ENCODE measurements at regions not wholly inside any gene's neighbourhood (a gene's known extent, or its start where the extent isn't known, plus 50 kb on each side); places are given as distances from the start of the nearest gene placed in this dataset.

GRCh38 chr15:66843581-66843980 lies 141.5 kb downstream of the SMAD6 start:
- ChIA-PET POLR2A (no interaction called here), CTCF (interaction anchor here (1.0 kb wide), 1 partner anchor 228 kb away, joined by 3 read pairs; no protein-coding TSS in a partner anchor)
- H3K4me3 Mint-ChIP-seq, result no peak overlapping the region
- peaks cover 4% of the 10 kb centered on the region for H3K4me1 Mint-ChIP-seq
- no peak for DNase-seq
- peaks cover 49% of the 10 kb centered on the region for H3K27me3 Mint-ChIP-seq
- H3K9me3 Mint-ChIP-seq, result no peaks in the 10 kb centered on the region
- H3K27ac Mint-ChIP-seq, result no peak overlapping the region
- H3K36me3 Mint-ChIP-seq (ENCODE audit: low read depth), result no peaks in the 10 kb centered on the region

- H3K4me1 Mint-ChIP-seq, result peaks cover 4% of the 10 kb centered on the region
- CTCF ChIA-PET, result interaction anchor here (1.0 kb wide), 1 partner anchor 229 kb away, joined by 3 read pairs; no protein-coding TSS in a partner anchor
- H3K36me3 Mint-ChIP-seq (ENCODE audit: low read depth), result no peaks in the 10 kb centered on the region
- POLR2A ChIA-PET, result no interaction called here
- H3K9me3 Mint-ChIP-seq, result no peaks in the 10 kb centered on the region
- no peak overlapping the region for H3K4me3 Mint-ChIP-seq
- no peak overlapping the region for H3K27ac Mint-ChIP-seq
- DNase-seq, result no peak
- H3K27me3 Mint-ChIP-seq, result peaks cover 49% of the 10 kb centered on the region
Observed at GRCh38 chr15:66844041-66844746, 142.2 kb downstream of the SMAD6 start.

- H3K4me3 Mint-ChIP-seq, result no peak overlapping the region
- CTCF ChIA-PET, result interaction anchor here (1.0 kb wide), 1 partner anchor 229 kb away, joined by 3 read pairs; no protein-coding TSS in a partner anchor
- H3K27me3 Mint-ChIP-seq, result peaks cover 47% of the 10 kb centered on the region
Observed at GRCh38 chr15:66844747-66845145, 142.7 kb downstream of the SMAD6 start.

GRCh38 chr15:66845266-66845785 lies 143.3 kb downstream of the SMAD6 start:
- Mint-ChIP-seq H3K27ac (no peak overlapping the region), H3K36me3 (ENCODE audit: low read depth) (no peaks in the 10 kb centered on the region), H3K9me3 (no peaks in the 10 kb centered on the region), H3K4me1 (peaks cover 4% of the 10 kb centered on the region), H3K4me3 (no peak overlapping the region), H3K27me3 (peaks cover 46% of the 10 kb centered on the region)
- DNase-seq, result no peak
- ChIA-PET POLR2A (no interaction called here), CTCF (no interaction called here)

More at GRCh38 chr15:66844747-66845145, 142.7 kb downstream of the SMAD6 start:
- POLR2A ChIA-PET, result no interaction called here
- Mint-ChIP-seq H3K36me3 (ENCODE audit: low read depth) (no peaks in the 10 kb centered on the region), H3K27ac (no peak overlapping the region), H3K4me1 (peaks cover 4% of the 10 kb centered on the region), H3K9me3 (no peaks in the 10 kb centered on the region)
- no peak for DNase-seq

- Mint-ChIP-seq H3K27me3 (peaks cover 41% of the 10 kb centered on the region), H3K36me3 (ENCODE audit: low read depth) (no peaks in the 10 kb centered on the region), H3K9me3 (no peaks in the 10 kb centered on the region), H3K27ac (no peak overlapping the region), H3K4me1 (peaks cover 6% of the 10 kb centered on the region), H3K4me3 (no peak overlapping the region)
- CTCF ChIA-PET, result interaction anchor here (2.2 kb wide), 1 partner anchor 243 kb away, joined by 5 read pairs; no protein-coding TSS in a partner anchor
- DNase-seq, result no peak
- POLR2A ChIA-PET, result no interaction called here
Observed at GRCh38 chr15:66846031-66846430, 144.0 kb downstream of the SMAD6 start.

GRCh38 chr15:66846811-66847210 lies 144.8 kb downstream of the SMAD6 start:
- no peak for DNase-seq
- peaks cover 10% of the 10 kb centered on the region for H3K4me1 Mint-ChIP-seq
- ChIA-PET POLR2A (no interaction called here), CTCF (interaction anchor here (2.2 kb wide), 1 partner anchor 244 kb away, joined by 5 read pairs; no protein-coding TSS in a partner anchor)
- peaks cover 33% of the 10 kb centered on the region for H3K27me3 Mint-ChIP-seq
- H3K27ac Mint-ChIP-seq, result no peak overlapping the region
- H3K9me3 Mint-ChIP-seq, result no peaks in the 10 kb centered on the region
- no peaks in the 10 kb centered on the region for H3K36me3 Mint-ChIP-seq (ENCODE audit: low read depth)
- H3K4me3 Mint-ChIP-seq, result no peak overlapping the region

GRCh38 chr15:66847565-66847991 lies 145.5 kb downstream of the SMAD6 start:
- H3K27me3 Mint-ChIP-seq, result peaks cover 32% of the 10 kb centered on the region
- POLR2A ChIA-PET, result no interaction called here
- H3K27ac Mint-ChIP-seq, result no peak overlapping the region
- no peaks in the 10 kb centered on the region for H3K36me3 Mint-ChIP-seq (ENCODE audit: low read depth)
- DNase-seq, result no peak
- H3K9me3 Mint-ChIP-seq, result no peaks in the 10 kb centered on the region
- CTCF ChIA-PET, result interaction anchor here (2.2 kb wide), 1 partner anchor 245 kb away, joined by 5 read pairs; no protein-coding TSS in a partner anchor
- no peak overlapping the region for H3K4me3 Mint-ChIP-seq
- H3K4me1 Mint-ChIP-seq, result peaks cover 9% of the 10 kb centered on the region

GRCh38 chr15:66848116-66848515 lies 146.1 kb downstream of the SMAD6 start:
- ChIA-PET CTCF (interaction anchor here (2.2 kb wide), 1 partner anchor 245 kb away, joined by 5 read pairs; no protein-coding TSS in a partner anchor), POLR2A (no interaction called here)
- Mint-ChIP-seq H3K9me3 (no peaks in the 10 kb centered on the region), H3K4me1 (peaks cover 9% of the 10 kb centered on the region), H3K27ac (no peak overlapping the region), H3K36me3 (ENCODE audit: low read depth) (no peaks in the 10 kb centered on the region), H3K27me3 (peaks cover 30% of the 10 kb centered on the region), H3K4me3 (no peak overlapping the region)
- no peak for DNase-seq

- POLR2A ChIA-PET, result no interaction called here
Observed at GRCh38 chr15:66848686-66849392, 146.8 kb downstream of the SMAD6 start.

GRCh38 chr15:66849393-66849745 lies 147.3 kb downstream of the SMAD6 start:
- Mint-ChIP-seq H3K27ac (no peak overlapping the region), H3K27me3 (peaks cover 18% of the 10 kb centered on the region), H3K4me3 (no peak overlapping the region), H3K36me3 (ENCODE audit: low read depth) (no peaks in the 10 kb centered on the region), H3K4me1 (peaks cover 8% of the 10 kb centered on the region), H3K9me3 (no peaks in the 10 kb centered on the region)
- ChIA-PET CTCF (no interaction called here), POLR2A (no interaction called here)
- no peak for DNase-seq

More at GRCh38 chr15:66848686-66849392, 146.8 kb downstream of the SMAD6 start:
- CTCF ChIA-PET, result no interaction called here
- Mint-ChIP-seq H3K27ac (no peak overlapping the region), H3K27me3 (peaks cover 23% of the 10 kb centered on the region), H3K4me1 (peaks cover 8% of the 10 kb centered on the region), H3K4me3 (no peak overlapping the region), H3K9me3 (no peaks in the 10 kb centered on the region), H3K36me3 (ENCODE audit: low read depth) (no peaks in the 10 kb centered on the region)
- no peak for DNase-seq

- no peak for DNase-seq
- CTCF ChIA-PET, result no interaction called here
- H3K36me3 Mint-ChIP-seq (ENCODE audit: low read depth), result no peaks in the 10 kb centered on the region
- H3K4me3 Mint-ChIP-seq, result no peak overlapping the region
- POLR2A ChIA-PET, result no interaction called here
- no peaks in the 10 kb centered on the region for H3K9me3 Mint-ChIP-seq
- peaks cover 14% of the 10 kb centered on the region for H3K27me3 Mint-ChIP-seq
- peaks cover 8% of the 10 kb centered on the region for H3K4me1 Mint-ChIP-seq
- no peak overlapping the region for H3K27ac Mint-ChIP-seq
Observed at GRCh38 chr15:66849746-66850077, 147.7 kb downstream of the SMAD6 start.

- H3K36me3 Mint-ChIP-seq (ENCODE audit: low read depth), result no peaks in the 10 kb centered on the region
- H3K27ac Mint-ChIP-seq, result no peak overlapping the region
- DNase-seq, result no peak
- peaks cover 8% of the 10 kb centered on the region for H3K27me3 Mint-ChIP-seq
- POLR2A ChIA-PET, result interaction anchor here (0.8 to 1.2 kb wide), 2 partner anchors 196 to 245 kb away, joined by 3 read pairs; no protein-coding TSS in a partner anchor
- peaks cover 8% of the 10 kb centered on the region for H3K4me1 Mint-ChIP-seq
- CTCF ChIA-PET, result interaction anchor here (0.9 to 4.0 kb wide), 12 partner anchors 11 to 250 kb away, joined by 3 to 48 read pairs (median 7); no protein-coding TSS in a partner anchor
- no peaks in the 10 kb centered on the region for H3K9me3 Mint-ChIP-seq
- H3K4me3 Mint-ChIP-seq, result no peak overlapping the region
Observed at GRCh38 chr15:66850078-66850991, 148.3 kb downstream of the SMAD6 start.

Measured in activated CD4-positive, alpha-beta memory T cell treated with anti-CD3 and anti-CD28 coated beads, Interleukin-2, amount 10 ng/mL, durations not matched to agents 7 days and 5 days (primary cell).